ENCODE measurements at regions not wholly inside any gene's neighbourhood (a gene's known extent, or its start where the extent isn't known, plus 50 kb on each side); places are given as distances from the start of the nearest gene placed in this dataset.
"Not testable (repeated sequence)": the region's sequence is repeated elsewhere in the genome, so short reads cannot be mapped to it uniquely, and the experiment has no call there.

- DNase-seq = no peak
Observed at GRCh38 chr13:81184556-81185265, 843.8 kb upstream of the SPRY2 start.

GRCh38 chr13:81172603-81173002, 831.7 kb upstream of the SPRY2 start:
- no peak for DNase-seq

- DNase-seq = no peak
Observed at GRCh38 chr13:81171065-81171647, 830.2 kb upstream of the SPRY2 start.

GRCh38 chr13:81163823-81164222, 822.9 kb upstream of the SPRY2 start:
- not testable (repeated sequence) for DNase-seq

- no peak for DNase-seq
Observed at GRCh38 chr13:81153478-81153877, 812.6 kb upstream of the SPRY2 start.

GRCh38 chr13:81148822-81149221, 807.9 kb upstream of the SPRY2 start:
- DNase-seq = no peak

- not testable (repeated sequence) for DNase-seq
Observed at GRCh38 chr13:81146576-81146975, 805.6 kb upstream of the SPRY2 start.

GRCh38 chr13:81142306-81142999, 801.5 kb upstream of the SPRY2 start:
- DNase-seq = no peak

- DNase-seq = no peak
Observed at GRCh38 chr13:81140675-81141074, 799.7 kb upstream of the SPRY2 start.

- no peak for DNase-seq
Observed at GRCh38 chr13:81139987-81140386, 799.1 kb upstream of the SPRY2 start.

- DNase-seq = no peak
Observed at GRCh38 chr13:81138353-81138980, 797.5 kb upstream of the SPRY2 start.

GRCh38 chr13:81133066-81133465, 792.1 kb upstream of the SPRY2 start:
- no peak for DNase-seq

- DNase-seq = no peak
Observed at GRCh38 chr13:81117416-81117815, 776.5 kb upstream of the SPRY2 start.

GRCh38 chr13:81116461-81117282, 775.7 kb upstream of the SPRY2 start:
- no peak for DNase-seq

- DNase-seq = no peak
Observed at GRCh38 chr13:81109026-81109425, 768.1 kb upstream of the SPRY2 start.

GRCh38 chr13:81106348-81106747, 765.4 kb upstream of the SPRY2 start:
- no peak for DNase-seq

- no peak for DNase-seq
Observed at GRCh38 chr13:81104035-81104715, 763.2 kb upstream of the SPRY2 start.

GRCh38 chr13:81102066-81102465, 761.1 kb upstream of the SPRY2 start:
- not testable (repeated sequence) for DNase-seq

GRCh38 chr13:81089371-81090157, 748.6 kb upstream of the SPRY2 start:
- no peak for DNase-seq

GRCh38 chr13:81080911-81081454, 740.1 kb upstream of the SPRY2 start:
- no peak for DNase-seq

GRCh38 chr13:81078048-81078447, 737.1 kb upstream of the SPRY2 start:
- no peak for DNase-seq
